HL-60 (cell line): ENCODE measurements at regions not wholly inside any gene's neighbourhood (a gene's known extent, or its start where the extent isn't known, plus 50 kb on each side); places are given as distances from the start of the nearest gene placed in this dataset.

ENCODE experiments used
- DNase-seq, 2 experiments: peaks; one replicate each; pipeline ENCODE4 v3.0.0-alpha.2; 2010 to 2020; ENCODE audit warnings: low read depth in 1 of 2, low spot score in 1 of 2
- H3K27ac ChIP-seq: fragments of 250-450 bp; sonication (Bioruptor Pico); replicated peaks from 2 replicates; pipeline ENCODE4 v1.5.1; 2020; ENCODE audit warnings: mild to moderate bottlenecking, moderate library complexity
- H3K27me3 ChIP-seq: fragments of 250-450 bp; sonication (Bioruptor Pico); 2 replicates; pipeline ENCODE4 v1.5.1; 2021; ENCODE audit warnings: mild to moderate bottlenecking, moderate library complexity; ENCODE audit not compliant: insufficient read depth, poor library complexity, severe bottlenecking
- H3K4me3 ChIP-seq: replicated peaks from 2 replicates; pipeline ENCODE4 v1.5.1; 2011; ENCODE audit warnings: mild to moderate bottlenecking, control low read depth, low read length; ENCODE audit not compliant: insufficient read depth
- CTCF ChIP-seq: IDR thresholded peaks from one replicate; pipeline ENCODE4 v1.5.1; 2011; ENCODE audit warnings: low read length, control low read depth, inconsistent platforms; ENCODE audit not compliant: insufficient read depth
- GABPA ChIP-seq: IDR thresholded peaks from 2 replicates; pipeline ENCODE4 v1.6.1; 2012; ENCODE audit warnings: low read depth
- POLR2AphosphoS5 ChIP-seq: IDR thresholded peaks from 2 replicates; pipeline ENCODE4 v1.6.1; 2012; ENCODE audit warnings: low read depth
- REST ChIP-seq: IDR thresholded peaks from 2 replicates; pipeline ENCODE4 v1.6.1; 2012; ENCODE audit warnings: low read depth; ENCODE audit not compliant: insufficient replicate concordance
- SPI1 ChIP-seq: IDR thresholded peaks from 2 replicates; pipeline ENCODE4 v1.6.1; 2012; ENCODE audit warnings: low read depth, mild to moderate bottlenecking, borderline replicate concordance

- TF ChIP-seq REST, result no peak
- no peak for TF ChIP-seq CTCF
- TF ChIP-seq GABPA, result no peak
- no peak for TF ChIP-seq SPI1
- TF ChIP-seq POLR2AphosphoS5, result no peak
- H3K4me3 ChIP-seq, result no peak overlapping the region
These were observed 707.0 kb downstream of the QKI start for GRCh38 chr6:164121527-164121926.

GRCh38 chr6:164114651-164115050 lies 700.1 kb downstream of the QKI start:
- no peak overlapping the region for H3K4me3 ChIP-seq
- DNase-seq, result no peak
- no peak for TF ChIP-seq REST
- no peaks in the 10 kb centered on the region for H3K27me3 ChIP-seq
- H3K27ac ChIP-seq, result no peak overlapping the region

More at GRCh38 chr6:164121527-164121926, 707.0 kb downstream of the QKI start:
- Histone ChIP-seq H3K27ac (no peak overlapping the region), H3K27me3 (no peaks in the 10 kb centered on the region)
- DNase-seq, result no peak

- no peak overlapping the region for H3K27ac ChIP-seq
- TF ChIP-seq POLR2AphosphoS5 (no peak), REST (no peak), GABPA (no peak), SPI1 (no peak), CTCF (no peak)
- no peaks in the 10 kb centered on the region for H3K27me3 ChIP-seq
- DNase-seq, result no peak
- H3K4me3 ChIP-seq, result no peak overlapping the region
These were observed 699.5 kb downstream of the QKI start for GRCh38 chr6:164114051-164114450.

GRCh38 chr6:164113637-164114036 lies 699.1 kb downstream of the QKI start:
- TF ChIP-seq SPI1, result no peak
- TF ChIP-seq CTCF, result no peak
- no peak for TF ChIP-seq REST
- no peak for TF ChIP-seq POLR2AphosphoS5
- TF ChIP-seq GABPA, result no peak
- no peaks in the 10 kb centered on the region for H3K27me3 ChIP-seq
- H3K27ac ChIP-seq, result no peak overlapping the region
- no peak overlapping the region for H3K4me3 ChIP-seq
- no peak for DNase-seq
